ENCODE measurements at regions not wholly inside any gene's neighbourhood (a gene's known extent, or its start where the extent isn't known, plus 50 kb on each side); places are given as distances from the start of the nearest gene placed in this dataset.
"Not testable (repeated sequence)": the region's sequence is repeated elsewhere in the genome, so short reads cannot be mapped to it uniquely, and the experiment has no call there.

- DNase-seq (ENCODE audit: low spot score): not testable (repeated sequence)
Measured at GRCh38 chr9:41367301-41367700, 178.2 kb upstream of the ZNG1F start.

DNA sequence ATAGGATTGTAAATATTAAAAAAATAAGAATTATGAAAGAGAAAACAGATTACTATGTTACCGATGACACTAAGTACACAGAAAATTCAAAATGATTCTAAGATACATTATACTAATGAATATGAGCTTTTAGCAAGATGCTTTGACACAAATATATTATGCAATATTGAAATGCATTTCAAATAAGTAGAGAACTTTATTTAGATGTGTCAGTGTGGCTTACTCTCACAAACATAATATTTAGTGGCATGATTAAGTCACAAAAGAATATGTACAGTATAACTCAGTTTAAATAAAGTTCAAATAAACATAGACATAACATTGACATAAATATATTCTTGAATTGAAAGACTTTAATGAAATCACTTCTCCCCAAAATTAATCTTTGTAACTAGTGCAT, 172.7 kb upstream of the ZNG1F start:
- DNase-seq (ENCODE audit: low spot score): not testable (repeated sequence)

- peak; percentile 8 for DNase-seq (ENCODE audit: low spot score)
Measured at GRCh38 chr9:41359116-41359515, 170.0 kb upstream of the ZNG1F start.

- peak; percentile 51 for DNase-seq (ENCODE audit: low spot score)
Measured at GRCh38 chr9:41358682-41359081, 169.6 kb upstream of the ZNG1F start.

DNA sequence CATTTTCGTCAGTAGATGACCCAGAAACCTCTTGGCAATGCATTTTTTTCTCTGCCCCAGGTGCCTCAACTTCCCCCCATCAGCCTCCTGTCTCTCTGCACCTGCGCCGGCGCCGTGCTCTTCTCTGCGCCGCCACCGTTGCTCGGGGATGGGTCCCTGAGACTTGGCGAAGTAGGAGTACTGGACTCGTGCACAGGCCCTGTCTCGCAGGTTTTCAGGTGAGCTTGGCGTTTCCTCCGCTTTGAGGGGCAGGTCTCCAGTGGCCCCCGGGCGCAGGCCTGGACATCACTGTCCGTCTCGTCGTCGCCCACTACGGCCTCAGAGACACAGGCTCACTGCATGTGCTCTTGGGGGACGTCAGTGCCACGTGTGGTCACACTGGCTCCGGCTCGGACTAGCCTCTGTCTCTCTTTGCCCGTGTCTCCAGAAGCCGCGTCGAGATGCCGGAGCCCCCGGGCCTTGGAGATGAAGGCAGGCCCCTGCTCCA, 168.8 kb upstream of the ZNG1F start:
- not testable (repeated sequence) for DNase-seq (ENCODE audit: low spot score)

- not testable (repeated sequence) for DNase-seq (ENCODE audit: low spot score)
Measured at GRCh38 chr9:41357350-41357748, 168.2 kb upstream of the ZNG1F start.

GRCh38 chr9:41356588-41357349, 167.7 kb upstream of the ZNG1F start:
- not testable (repeated sequence) for DNase-seq (ENCODE audit: low spot score)

DNA sequence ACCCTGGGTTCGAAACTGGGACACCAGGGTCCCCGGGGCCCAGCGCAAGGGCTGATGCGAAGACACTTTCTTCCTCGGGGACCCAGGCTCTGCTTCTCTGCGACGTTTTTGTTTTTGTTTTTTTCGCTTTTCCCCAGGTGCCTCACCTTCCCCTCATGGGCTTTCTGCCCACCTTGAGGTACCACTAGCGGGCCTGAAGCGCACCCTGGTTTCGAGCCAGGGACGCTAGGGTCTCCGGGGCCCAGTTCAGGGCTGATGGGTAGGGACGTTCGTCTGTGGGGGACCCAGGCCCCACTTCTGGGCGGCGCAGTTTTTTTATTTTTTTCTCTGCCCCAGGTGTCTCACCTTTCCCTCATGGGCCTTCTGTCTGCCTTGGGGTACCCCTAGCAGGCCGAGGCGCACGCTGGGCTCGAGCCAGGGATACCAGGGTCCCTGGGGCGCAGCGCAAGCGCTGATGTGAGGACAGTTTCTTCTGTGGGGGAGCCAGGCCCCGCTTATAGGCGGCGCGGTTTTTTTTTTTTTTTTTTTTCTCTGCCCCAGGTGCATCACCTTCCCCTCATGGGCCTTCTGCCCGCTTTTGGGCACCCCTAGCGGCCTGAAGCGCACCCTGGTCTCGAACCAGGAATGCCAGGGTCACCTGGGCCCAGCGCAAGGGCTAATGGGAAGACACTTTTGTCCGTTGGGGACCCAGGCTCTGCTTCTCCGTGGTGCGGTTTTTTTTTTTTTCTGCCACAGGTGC, 166.8 kb upstream of the ZNG1F start:
- not testable (repeated sequence) for DNase-seq (ENCODE audit: low spot score)

DNA sequence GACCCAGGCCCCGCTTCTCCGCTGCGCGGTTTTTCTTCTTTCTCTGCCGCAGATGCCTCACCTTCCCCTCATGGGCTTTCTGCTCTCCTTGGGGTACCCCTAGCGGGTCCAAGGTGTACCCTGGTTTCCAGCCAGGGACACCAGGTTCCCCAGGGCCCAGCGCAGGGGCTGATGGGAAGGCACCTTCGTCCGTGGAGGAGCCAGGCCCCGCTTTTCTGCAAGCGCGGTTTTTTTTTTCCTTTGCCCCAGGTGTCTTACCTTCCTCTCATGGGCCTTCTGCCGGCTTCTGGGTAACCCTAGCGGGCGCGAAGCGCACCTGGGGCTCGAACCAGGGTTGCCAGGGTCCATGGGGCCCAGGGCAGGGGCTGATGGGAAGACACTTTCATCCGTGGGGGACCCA, 165.9 kb upstream of the ZNG1F start:
- not testable (repeated sequence) for DNase-seq (ENCODE audit: low spot score)

- DNase-seq (ENCODE audit: low spot score): not testable (repeated sequence)
Measured at GRCh38 chr9:41354060-41354934, 165.2 kb upstream of the ZNG1F start.

DNA sequence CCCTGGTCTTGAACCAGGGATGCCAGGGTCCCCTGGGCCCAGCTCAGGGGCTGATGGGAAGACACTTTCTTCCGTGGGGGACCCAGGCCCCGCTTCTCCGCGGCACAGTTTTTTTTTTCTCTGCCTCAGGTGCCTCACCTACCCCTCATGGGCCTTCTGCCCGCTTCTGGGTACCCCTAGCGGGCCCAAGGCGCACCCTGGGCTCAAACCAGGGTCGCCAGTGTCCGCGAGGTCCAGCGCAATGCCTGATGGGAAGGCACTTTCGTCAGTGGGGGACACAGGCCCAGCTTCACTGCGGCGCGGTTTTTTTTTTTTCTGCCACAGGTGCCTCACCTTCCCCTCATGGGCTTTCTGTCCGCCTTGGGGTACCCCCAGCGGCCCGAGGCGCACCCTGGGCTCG, 163.9 kb upstream of the ZNG1F start:
- DNase-seq (ENCODE audit: low spot score): not testable (repeated sequence)

GRCh38 chr9:41352390-41352789, 163.3 kb upstream of the ZNG1F start:
- not testable (repeated sequence) for DNase-seq (ENCODE audit: low spot score)

DNA sequence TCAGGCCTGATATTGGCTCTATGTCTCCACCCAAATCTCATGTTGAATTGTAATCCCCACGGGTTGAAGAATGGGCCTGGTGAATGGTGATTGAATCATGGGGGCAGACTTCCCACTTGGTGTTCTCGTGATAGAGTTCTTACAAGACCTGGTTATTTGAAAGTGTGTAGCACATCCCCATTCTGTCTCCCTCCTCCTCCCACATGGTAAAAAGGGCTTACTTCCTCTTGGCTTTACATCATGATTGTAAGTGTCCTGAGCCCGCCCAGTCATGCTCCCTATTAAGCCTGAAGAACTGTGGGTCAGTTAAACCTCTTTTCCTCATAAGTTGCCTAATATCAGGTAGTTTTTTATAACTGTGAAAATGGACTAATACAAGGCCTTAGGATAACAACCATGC, 158.8 kb upstream of the ZNG1F start:
- DNase-seq (ENCODE audit: low spot score): not testable (repeated sequence)

- DNase-seq (ENCODE audit: low spot score): not testable (repeated sequence)
Measured at GRCh38 chr9:41332562-41332961, 143.4 kb upstream of the ZNG1F start.

GRCh38 chr9:41321277-41321676, 132.2 kb upstream of the ZNG1F start:
- DNase-seq (ENCODE audit: low spot score): not testable (repeated sequence)

- DNase-seq (ENCODE audit: low spot score): not testable (repeated sequence)
Measured at GRCh38 chr9:41308953-41309352, 119.8 kb upstream of the ZNG1F start.

- not testable (repeated sequence) for DNase-seq (ENCODE audit: low spot score)
Measured at GRCh38 chr9:41285744-41286143, 96.6 kb upstream of the ZNG1F start.

- DNase-seq (ENCODE audit: low spot score): not testable (repeated sequence)
Measured at GRCh38 chr9:41280299-41281238, 91.5 kb upstream of the ZNG1F start.

DNA sequence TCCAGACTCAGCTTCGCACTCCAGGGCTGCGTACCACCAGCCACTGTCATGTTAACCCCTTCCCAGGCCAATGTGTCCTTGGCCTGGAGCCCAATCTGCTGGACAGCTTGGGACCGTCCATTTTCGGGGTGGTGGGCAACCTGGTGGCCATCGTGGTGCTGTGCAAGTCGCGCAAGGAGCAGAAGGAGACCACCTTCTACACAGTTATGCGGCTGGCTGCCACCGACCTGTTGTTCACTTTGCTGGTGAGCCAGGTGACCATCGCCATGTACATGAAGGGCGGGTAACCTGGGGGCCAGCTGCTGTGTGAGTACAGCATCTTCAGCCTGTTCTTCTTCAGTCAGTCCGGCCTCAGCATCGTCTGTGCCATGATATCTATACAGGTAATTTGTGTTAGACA, 90.3 kb upstream of the ZNG1F start:
- not testable (repeated sequence) for DNase-seq (ENCODE audit: low spot score)

DNA sequence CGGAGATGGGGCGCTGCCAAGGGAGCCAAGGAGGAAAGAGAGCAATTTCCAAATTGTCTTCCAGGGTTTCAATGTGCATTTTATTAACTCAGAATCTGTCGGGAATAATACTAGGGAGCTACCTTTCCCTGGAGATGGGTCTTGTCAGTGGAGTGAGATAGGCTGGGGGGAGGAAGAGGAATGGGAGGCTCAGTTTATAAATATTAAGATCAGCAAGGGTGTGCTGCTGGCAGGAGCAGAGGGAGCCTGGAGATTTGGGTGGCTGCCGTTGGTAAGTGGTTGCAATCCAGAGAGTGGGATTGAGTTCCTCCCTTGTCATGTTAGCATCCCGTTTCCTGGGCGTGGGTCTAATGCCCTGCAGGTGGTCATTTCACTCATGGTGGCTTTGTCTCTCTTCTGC, 89.9 kb upstream of the ZNG1F start:
- not testable (repeated sequence) for DNase-seq (ENCODE audit: low spot score)

Measured in H4 (cell line).